ENCODE measurements at regions not wholly inside any gene's neighbourhood (a gene's known extent, or its start where the extent isn't known, plus 50 kb on each side); places are given as distances from the start of the nearest gene placed in this dataset.

DNA sequence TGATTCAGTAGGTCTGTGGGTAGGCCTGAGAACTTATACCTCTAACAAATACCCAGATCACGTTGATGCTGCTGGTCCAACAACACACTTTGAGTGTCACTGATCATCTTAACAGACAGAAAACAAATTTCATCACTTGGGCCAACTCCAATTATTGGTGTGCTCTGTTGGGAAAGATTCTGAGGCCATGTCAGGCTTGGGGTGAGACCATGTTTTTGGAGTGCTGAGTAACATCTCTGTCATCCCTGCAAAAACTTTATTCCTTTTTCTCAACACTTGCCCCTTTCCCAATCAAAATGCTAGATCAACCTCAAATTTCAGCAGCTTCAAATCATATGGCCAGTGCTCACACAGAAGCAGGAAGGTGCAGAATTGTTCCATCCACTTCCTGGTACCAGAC lies 108.8 kb upstream of the TENT5A start:
- WGBS, 2 donors, result 67 to 80% methylated on average over 1 of the region's 1 CpG
- no peak for DNase-seq
- H3K36me3 ChIP-seq, result no peaks in the 10 kb centered on the region
- H3K27me3 ChIP-seq, result no peaks in the 10 kb centered on the region
- no peaks in the 10 kb centered on the region for H3K9me3 ChIP-seq
- H3K4me3 ChIP-seq, result no peak overlapping the region
- no peak for TF ChIP-seq POLR2A (IDR thresholded peaks at IDR 0.05)
- TF ChIP-seq, protein P1, sequence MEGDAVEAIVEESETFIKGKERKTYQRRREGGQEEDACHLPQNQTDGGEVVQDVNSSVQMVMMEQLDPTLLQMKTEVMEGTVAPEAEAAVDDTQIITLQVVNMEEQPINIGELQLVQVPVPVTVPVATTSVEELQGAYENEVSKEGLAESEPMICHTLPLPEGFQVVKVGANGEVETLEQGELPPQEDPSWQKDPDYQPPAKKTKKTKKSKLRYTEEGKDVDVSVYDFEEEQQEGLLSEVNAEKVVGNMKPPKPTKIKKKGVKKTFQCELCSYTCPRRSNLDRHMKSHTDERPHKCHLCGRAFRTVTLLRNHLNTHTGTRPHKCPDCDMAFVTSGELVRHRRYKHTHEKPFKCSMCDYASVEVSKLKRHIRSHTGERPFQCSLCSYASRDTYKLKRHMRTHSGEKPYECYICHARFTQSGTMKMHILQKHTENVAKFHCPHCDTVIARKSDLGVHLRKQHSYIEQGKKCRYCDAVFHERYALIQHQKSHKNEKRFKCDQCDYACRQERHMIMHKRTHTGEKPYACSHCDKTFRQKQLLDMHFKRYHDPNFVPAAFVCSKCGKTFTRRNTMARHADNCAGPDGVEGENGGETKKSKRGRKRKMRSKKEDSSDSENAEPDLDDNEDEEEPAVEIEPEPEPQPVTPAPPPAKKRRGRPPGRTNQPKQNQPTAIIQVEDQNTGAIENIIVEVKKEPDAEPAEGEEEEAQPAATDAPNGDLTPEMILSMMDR (IDR thresholded peaks at IDR 0.05), result no peak
- intact Hi-C loops (cut with DNase I), result no loop called here
- no peaks in the 10 kb centered on the region for H3K4me1 ChIP-seq
- H3K27ac ChIP-seq, result no peak overlapping the region

DNA sequence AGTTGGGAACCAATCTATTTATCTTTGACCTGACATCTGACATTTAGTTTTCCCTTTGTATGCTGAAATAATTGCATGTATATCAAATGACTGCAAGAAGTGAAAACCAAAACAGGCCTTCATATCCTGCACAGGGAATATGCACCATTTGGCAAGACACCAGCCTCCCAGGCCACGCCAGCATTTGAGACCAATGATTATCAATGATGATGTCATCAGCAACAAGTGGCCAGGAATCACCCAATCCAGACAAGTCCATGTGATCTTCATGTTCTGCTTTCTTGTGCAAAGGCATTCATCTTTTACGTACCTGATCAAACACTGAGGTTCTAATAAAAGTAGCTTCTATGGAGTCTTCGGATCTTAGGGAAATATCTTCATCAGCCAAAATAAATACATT lies 107.4 kb upstream of the TENT5A start:
- no peak overlapping the region for H3K27ac ChIP-seq
- no peaks in the 10 kb centered on the region for H3K9me3 ChIP-seq
- DNase-seq, result no peak
- H3K27me3 ChIP-seq, result no peaks in the 10 kb centered on the region
- no peaks in the 10 kb centered on the region for H3K4me1 ChIP-seq
- H3K36me3 ChIP-seq, result no peaks in the 10 kb centered on the region
- WGBS, 2 donors, result 63 to 85% methylated on average over 3 of the region's 3 CpGs
- TF ChIP-seq, protein P1 (IDR thresholded peaks at IDR 0.05), result no peak
- TF ChIP-seq POLR2A (IDR thresholded peaks at IDR 0.05), result no peak
- intact Hi-C loops (cut with DNase I), result no loop called here
- no peak overlapping the region for H3K4me3 ChIP-seq

DNA sequence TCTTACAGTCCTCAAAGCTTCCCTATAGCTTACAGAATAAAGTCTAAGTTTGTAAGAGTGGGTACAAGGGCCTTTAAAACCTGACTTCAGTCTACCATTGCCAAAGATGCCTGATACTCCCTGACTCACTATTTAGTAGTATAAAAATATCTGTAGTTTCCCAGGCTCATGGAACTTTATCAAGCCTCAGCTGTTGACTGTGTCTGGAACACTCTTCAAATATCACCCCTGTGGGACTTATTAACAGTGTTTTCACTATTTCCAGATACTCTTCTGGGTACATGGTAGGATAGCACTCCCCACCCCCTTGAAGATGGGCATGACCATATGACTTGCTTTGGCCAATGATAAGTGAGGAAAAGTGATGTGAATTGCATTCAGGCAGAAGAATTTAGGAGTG lies 105.3 kb upstream of the TENT5A start:
- Histone ChIP-seq H3K36me3 (no peaks in the 10 kb centered on the region), H3K4me1 (no peaks in the 10 kb centered on the region), H3K27ac (no peak overlapping the region), H3K4me3 (no peak overlapping the region), H3K9me3 (no peaks in the 10 kb centered on the region), H3K27me3 (no peaks in the 10 kb centered on the region)
- DNase-seq, result no peak
- intact Hi-C loops (cut with DNase I), result no loop called here
- no peak for TF ChIP-seq POLR2A (IDR thresholded peaks at IDR 0.05)
- TF ChIP-seq, protein P1 (IDR thresholded peaks at IDR 0.05), result no peak

DNA sequence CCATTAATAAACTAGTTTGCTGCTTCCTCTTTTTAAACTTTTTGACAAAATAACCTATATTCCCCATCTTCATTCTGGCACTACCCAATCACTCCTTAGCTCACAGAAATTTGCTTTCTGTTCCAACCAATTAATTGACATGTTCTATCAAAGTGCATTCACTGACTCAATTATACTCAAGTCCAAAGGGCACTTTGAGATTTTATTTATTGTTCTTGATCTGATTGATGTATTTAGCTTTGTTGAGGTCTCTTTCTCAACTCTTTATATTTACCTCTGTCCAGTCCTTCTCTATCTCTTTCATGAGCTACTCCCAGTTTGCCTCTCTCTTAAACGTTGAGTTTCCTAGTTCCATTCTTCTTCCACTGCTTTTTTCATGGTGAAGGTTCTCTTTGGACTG lies 104.4 kb upstream of the TENT5A start:
- intact Hi-C loops (cut with DNase I), result no loop called here
- no peaks in the 10 kb centered on the region for H3K9me3 ChIP-seq
- no peaks in the 10 kb centered on the region for H3K36me3 ChIP-seq
- DNase-seq, result no peak
- no peaks in the 10 kb centered on the region for H3K4me1 ChIP-seq
- no peak overlapping the region for H3K27ac ChIP-seq
- TF ChIP-seq, protein P1 (IDR thresholded peaks at IDR 0.05), result no peak
- TF ChIP-seq POLR2A (IDR thresholded peaks at IDR 0.05), result no peak
- H3K27me3 ChIP-seq, result no peaks in the 10 kb centered on the region
- 33 to 38% methylated on average over 1 of the region's 1 CpG for WGBS, 2 donors
- H3K4me3 ChIP-seq, result no peak overlapping the region

DNA sequence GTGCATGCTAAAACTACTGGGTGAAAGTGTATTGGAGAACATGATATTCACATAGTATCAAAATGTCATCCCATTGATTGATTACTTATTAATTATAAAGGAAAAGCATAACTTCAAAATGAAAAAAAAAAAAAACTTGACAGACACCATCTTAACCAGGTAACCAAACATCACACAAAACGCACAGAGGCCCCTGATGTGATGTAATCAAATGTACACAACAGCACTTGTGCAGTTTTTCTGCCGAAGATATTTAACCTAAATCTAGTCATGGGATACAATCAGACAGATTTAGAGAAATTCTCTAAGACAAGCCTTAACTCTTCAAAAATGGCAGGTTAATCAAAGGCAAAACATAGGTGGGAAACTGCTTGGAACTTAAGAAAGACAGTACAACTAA lies 102.0 kb upstream of the TENT5A start:
- Histone ChIP-seq H3K4me1 (no peaks in the 10 kb centered on the region), H3K27me3 (no peaks in the 10 kb centered on the region), H3K9me3 (no peaks in the 10 kb centered on the region), H3K36me3 (no peaks in the 10 kb centered on the region), H3K27ac (no peak overlapping the region), H3K4me3 (no peak overlapping the region)
- DNase-seq, result no peak
- intact Hi-C loops (cut with DNase I), result no loop called here
- whole genome bisulfite sequencing, 2 donors, result 65 to 70% methylated on average over 2 of the region's 2 CpGs
- TF ChIP-seq, protein P1 (IDR thresholded peaks at IDR 0.05), result no peak
- TF ChIP-seq POLR2A (IDR thresholded peaks at IDR 0.05), result no peak

All from esophagus squamous epithelium (tissue), 5 donors.